Epithelial cell of esophagus (primary cell): ENCODE measurements at regions not wholly inside any gene's neighbourhood (a gene's known extent, or its start where the extent isn't known, plus 50 kb on each side); places are given as distances from the start of the nearest gene placed in this dataset.
A peak's percentile ranks its signal among the peaks of the same experiment; 100 is the strongest.

Experiments used
- DNase-seq: peaks from one replicate; pipeline ENCODE4 v3.0.0; 2010; ENCODE audit warnings: low read depth
- H3K4me3 ChIP-seq: 2 replicates; pipeline ENCODE4 v1.5.1; 2011; ENCODE audit warnings: mild to moderate bottlenecking, low read length, control low read depth
- CTCF ChIP-seq: IDR thresholded peaks from 2 replicates; pipeline ENCODE4 v1.5.1; 2011; ENCODE audit warnings: low read depth, mild to moderate bottlenecking, low read length, control low read depth, inconsistent platforms; ENCODE audit not compliant: insufficient read depth; ENCODE audit errors: missing control alignments

GRCh38 chr5:15013654-15014463, 142.3 kb upstream of the ANKH start:
- no peak overlapping the region for H3K4me3 ChIP-seq
- peak; percentile 73 for DNase-seq
- peak; percentile 55 for TF ChIP-seq CTCF

- H3K4me3 ChIP-seq, result no peak overlapping the region
- no peak for TF ChIP-seq CTCF
- no peak for DNase-seq
Observed at GRCh38 chr5:15012061-15012460, 140.5 kb upstream of the ANKH start.

GRCh38 chr5:15010936-15011335, 139.4 kb upstream of the ANKH start:
- no peak for DNase-seq
- H3K4me3 ChIP-seq, result no peak overlapping the region
- TF ChIP-seq CTCF, result no peak

- no peak for TF ChIP-seq CTCF
- no peak overlapping the region for H3K4me3 ChIP-seq
- peak; percentile 86 for DNase-seq
Observed at GRCh38 chr5:15009420-15009819, 137.8 kb upstream of the ANKH start.

DNA sequence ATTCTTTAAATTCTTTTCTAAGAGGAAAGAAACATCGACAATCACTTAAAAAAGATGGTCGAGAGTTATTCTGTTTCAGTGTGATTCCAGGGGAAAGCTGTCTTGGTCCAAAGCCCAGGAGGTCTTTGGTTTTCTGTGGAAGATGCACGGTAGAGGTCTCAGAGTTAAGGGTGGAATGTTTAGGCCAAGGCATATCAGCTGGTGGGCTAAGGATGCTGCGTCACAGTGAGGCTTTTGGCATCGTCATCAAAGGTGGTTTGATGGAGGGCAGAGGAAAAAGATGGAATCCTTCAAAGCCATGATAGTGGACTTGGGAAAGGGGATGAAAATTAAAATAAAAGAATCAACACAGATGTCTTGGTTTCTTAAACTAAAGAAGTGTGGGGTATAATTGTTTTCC, 137.3 kb upstream of the ANKH start:
- DNase-seq, result no peak
- no peak for TF ChIP-seq CTCF
- no peak overlapping the region for H3K4me3 ChIP-seq

GRCh38 chr5:15008476-15008875, 136.9 kb upstream of the ANKH start:
- no peak overlapping the region for H3K4me3 ChIP-seq
- TF ChIP-seq CTCF, result no peak
- DNase-seq, result peak; percentile 99

DNA sequence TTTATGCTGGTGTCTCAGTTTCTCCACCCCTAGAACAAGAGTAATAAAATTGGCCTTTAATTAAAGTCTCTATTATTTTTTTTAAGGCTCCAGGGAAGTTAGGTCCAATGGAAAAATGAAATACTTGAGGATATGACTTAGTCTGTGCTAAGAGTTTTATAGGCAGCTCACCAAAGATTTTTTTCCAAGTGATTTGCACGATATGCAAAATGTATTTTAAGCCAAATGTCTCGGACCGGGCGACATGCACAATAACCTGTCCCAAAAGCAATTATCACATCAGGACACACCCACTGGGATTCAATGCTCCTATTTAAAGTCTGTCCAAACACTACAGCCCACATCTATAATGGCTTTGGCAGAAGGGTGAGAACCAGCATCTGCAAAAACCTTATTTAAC, 136.1 kb upstream of the ANKH start:
- no peak for DNase-seq
- no peak for TF ChIP-seq CTCF
- H3K4me3 ChIP-seq, result no peak overlapping the region
